ENCODE measurements at regions not wholly inside any gene's neighbourhood (a gene's known extent, or its start where the extent isn't known, plus 50 kb on each side); places are given as distances from the start of the nearest gene placed in this dataset.
"Not testable (repeated sequence)": the region's sequence is repeated elsewhere in the genome, so short reads cannot be mapped to it uniquely, and the experiment has no call there.

- not testable (repeated sequence) for DNase-seq; H3K36me3 Mint-ChIP-seq (ENCODE audit: insufficient read depth); H3K4me1 Mint-ChIP-seq (ENCODE audit: low read depth); ATAC-seq; H3K27me3 Mint-ChIP-seq (ENCODE audit: low read depth); H3K4me3 Mint-ChIP-seq; H3K9me3 Mint-ChIP-seq
These were observed 226.0 kb downstream of the LIPI start for GRCh38 chr21:13984728-13985127.

DNA sequence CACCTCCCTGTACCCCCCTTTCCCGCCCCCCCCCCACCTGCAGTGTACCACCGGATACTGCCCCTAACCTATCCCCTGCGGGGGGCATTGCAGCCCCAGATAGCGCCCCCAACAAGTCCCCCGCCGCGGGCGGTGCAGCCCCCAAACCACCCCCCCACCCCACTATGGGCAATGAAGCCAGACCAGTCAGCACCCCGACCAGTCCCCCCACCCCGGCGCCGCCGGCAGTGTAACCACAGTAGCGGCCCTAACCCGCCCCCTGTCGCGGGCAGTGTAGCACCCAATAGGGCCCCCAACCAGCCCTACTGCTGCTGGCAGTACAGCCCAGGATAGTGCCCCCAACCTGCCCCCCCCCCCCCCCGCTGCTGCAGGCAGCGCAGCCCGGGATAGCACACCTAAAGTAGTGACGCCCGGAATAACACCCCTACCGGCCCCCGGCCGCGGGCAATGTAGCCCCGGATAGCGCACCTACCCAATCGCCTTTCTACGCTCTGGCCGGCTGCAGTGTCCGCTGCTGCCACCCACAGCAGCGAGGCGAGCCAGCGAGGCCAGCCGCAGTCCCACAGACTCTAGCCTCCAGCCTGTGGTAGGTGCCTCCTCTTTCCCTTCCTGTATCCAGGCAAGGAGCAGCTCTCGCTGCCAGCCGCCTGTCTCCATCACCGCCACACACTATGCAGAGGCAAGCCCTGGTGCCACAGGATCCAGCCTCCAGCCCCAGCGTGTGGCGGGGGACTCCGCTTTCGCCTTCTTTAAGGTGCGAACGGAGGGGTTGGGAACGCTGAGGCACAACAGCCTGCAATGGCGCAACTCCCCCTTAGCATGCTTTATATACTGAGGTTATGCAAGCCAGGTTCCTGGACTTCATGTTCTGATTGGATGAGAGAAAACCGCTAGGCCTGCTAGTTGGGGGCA is 229.3 kb downstream of the LIPI start:
- H3K4me3 Mint-ChIP-seq; H3K4me1 Mint-ChIP-seq (ENCODE audit: low read depth); ATAC-seq; H3K36me3 Mint-ChIP-seq (ENCODE audit: insufficient read depth); H3K9me3 Mint-ChIP-seq; DNase-seq; H3K27me3 Mint-ChIP-seq (ENCODE audit: low read depth): not testable (repeated sequence)

GRCh38 chr21:13980115-13980662 is 230.6 kb downstream of the LIPI start:
- ATAC-seq: peak; percentile 85 to 92
- DNase-seq: peak; percentile 53
- not testable (repeated sequence) for H3K36me3 Mint-ChIP-seq (ENCODE audit: insufficient read depth); H3K4me1 Mint-ChIP-seq (ENCODE audit: low read depth); H3K9me3 Mint-ChIP-seq; H3K27me3 Mint-ChIP-seq (ENCODE audit: low read depth)
- peak overlapping the region; percentile 51 for H3K4me3 Mint-ChIP-seq

GRCh38 chr21:13979608-13980007 is 231.1 kb downstream of the LIPI start:
- not testable (repeated sequence) for H3K27me3 Mint-ChIP-seq (ENCODE audit: low read depth); H3K9me3 Mint-ChIP-seq; H3K36me3 Mint-ChIP-seq (ENCODE audit: insufficient read depth); H3K4me1 Mint-ChIP-seq (ENCODE audit: low read depth); DNase-seq
- peak; percentile 28 to 30 for ATAC-seq
- peak overlapping the region; percentile 51 for H3K4me3 Mint-ChIP-seq

DNA sequence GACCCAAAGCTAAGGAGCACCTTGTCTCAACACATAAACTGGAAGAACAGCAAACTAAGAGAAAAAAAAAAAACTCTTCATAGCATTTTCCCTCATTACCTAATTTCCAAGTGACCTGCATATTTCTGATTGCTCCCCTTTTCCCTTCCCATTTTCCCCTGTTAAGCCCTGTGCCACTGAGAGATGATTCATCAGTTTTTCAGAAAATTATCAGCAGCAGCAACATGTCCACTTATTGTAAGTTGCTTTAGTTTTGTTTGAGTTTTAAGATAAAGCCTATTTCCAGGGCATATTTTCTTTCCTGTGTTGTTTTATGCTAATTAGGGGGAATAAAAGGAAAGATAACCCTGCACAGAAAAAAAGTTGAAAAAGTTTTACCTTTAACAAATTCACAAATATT is 236.2 kb downstream of the LIPI start:
- ATAC-seq; H3K4me3 Mint-ChIP-seq; DNase-seq; H3K4me1 Mint-ChIP-seq (ENCODE audit: low read depth); H3K9me3 Mint-ChIP-seq; H3K36me3 Mint-ChIP-seq (ENCODE audit: insufficient read depth); H3K27me3 Mint-ChIP-seq (ENCODE audit: low read depth): not testable (repeated sequence)

GRCh38 chr21:13969853-13970252 is 240.9 kb downstream of the LIPI start:
- ATAC-seq; H3K9me3 Mint-ChIP-seq; H3K27me3 Mint-ChIP-seq (ENCODE audit: low read depth); H3K36me3 Mint-ChIP-seq (ENCODE audit: insufficient read depth); DNase-seq; H3K4me3 Mint-ChIP-seq; H3K4me1 Mint-ChIP-seq (ENCODE audit: low read depth): not testable (repeated sequence)

DNA sequence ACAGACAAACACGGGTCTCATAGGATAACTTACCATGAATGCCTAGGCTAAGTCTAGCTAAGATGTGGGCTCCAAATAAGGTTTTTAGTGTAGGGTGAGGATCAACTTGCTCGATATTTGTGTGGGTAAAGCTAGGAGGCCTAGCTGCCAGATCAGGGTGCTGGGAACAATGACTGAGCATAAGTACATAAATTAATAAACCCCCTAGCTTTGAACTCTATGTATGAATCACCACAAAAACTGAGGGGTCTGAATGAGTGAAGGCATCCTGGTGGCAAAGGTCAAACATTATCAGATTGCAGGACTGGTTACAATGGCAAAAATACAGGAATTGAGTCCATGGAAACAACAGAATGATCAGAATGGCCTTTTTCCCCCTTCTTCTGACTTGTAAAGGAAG is 241.8 kb downstream of the LIPI start:
- not testable (repeated sequence) for ATAC-seq; H3K4me3 Mint-ChIP-seq; H3K4me1 Mint-ChIP-seq (ENCODE audit: low read depth); H3K9me3 Mint-ChIP-seq; H3K27me3 Mint-ChIP-seq (ENCODE audit: low read depth); H3K36me3 Mint-ChIP-seq (ENCODE audit: insufficient read depth); DNase-seq

GRCh38 chr21:13963259-13963658 is 247.5 kb downstream of the LIPI start:
- not testable (repeated sequence) for H3K27me3 Mint-ChIP-seq (ENCODE audit: low read depth); ATAC-seq; H3K4me1 Mint-ChIP-seq (ENCODE audit: low read depth); H3K36me3 Mint-ChIP-seq (ENCODE audit: insufficient read depth); DNase-seq; H3K4me3 Mint-ChIP-seq; H3K9me3 Mint-ChIP-seq

GRCh38 chr21:13937236-13937635 is 273.5 kb downstream of the LIPI start:
- DNase-seq (no peak), ATAC-seq (no peak)
- H3K27me3 Mint-ChIP-seq (ENCODE audit: low read depth): no peaks in the 10 kb centered on the region
- no peaks in the 10 kb centered on the region for H3K9me3 Mint-ChIP-seq
- H3K4me1 Mint-ChIP-seq (ENCODE audit: low read depth): no peaks in the 10 kb centered on the region
- no peak overlapping the region for H3K4me3 Mint-ChIP-seq
- no peaks in the 10 kb centered on the region for H3K36me3 Mint-ChIP-seq (ENCODE audit: insufficient read depth)

DNA sequence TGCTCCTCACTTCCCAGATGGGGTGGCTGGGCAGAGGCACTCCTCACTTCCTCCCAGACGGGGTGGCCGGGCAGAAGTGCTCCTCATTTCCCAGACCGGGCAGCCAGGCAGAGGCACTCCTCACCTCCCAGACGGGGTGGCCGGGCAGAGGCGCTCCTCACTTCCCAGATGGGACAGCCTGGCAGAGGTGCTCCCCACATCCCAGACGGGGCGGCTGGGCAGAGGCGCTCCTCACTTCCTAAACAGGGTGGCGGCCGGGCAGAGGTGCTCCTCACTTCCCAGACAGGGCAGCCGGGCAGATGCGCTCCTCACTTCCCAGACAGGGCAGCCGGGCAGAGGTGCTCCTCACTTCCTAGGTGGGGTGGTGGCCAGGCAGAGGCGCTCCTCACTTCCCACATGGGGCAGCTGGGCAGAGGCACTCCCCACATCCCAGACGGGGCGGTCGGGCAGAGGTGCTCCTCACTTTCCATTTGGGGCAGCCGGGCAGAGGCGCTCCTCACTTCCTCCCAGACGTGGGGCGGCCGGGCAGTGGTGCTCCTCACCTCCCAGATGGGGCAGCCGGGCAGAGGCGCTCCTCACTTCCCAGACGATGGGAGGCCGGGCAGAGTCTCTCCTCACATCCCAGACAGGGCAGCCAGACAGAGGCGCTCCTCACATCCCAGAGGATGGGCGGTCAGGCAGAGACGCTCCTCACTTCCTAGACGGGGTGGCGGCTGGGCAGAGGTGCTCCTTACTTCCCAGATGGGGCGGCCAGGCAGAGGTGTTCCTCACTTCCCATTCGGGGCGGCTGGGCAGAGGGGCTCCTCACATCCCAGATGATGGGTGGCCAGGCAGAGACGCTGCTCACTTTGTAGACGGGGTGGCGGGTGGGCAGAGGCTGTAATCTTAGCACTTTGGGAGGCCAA is 274.5 kb downstream of the LIPI start:
- H3K9me3 Mint-ChIP-seq; H3K4me3 Mint-ChIP-seq; H3K4me1 Mint-ChIP-seq (ENCODE audit: low read depth); DNase-seq; H3K27me3 Mint-ChIP-seq (ENCODE audit: low read depth); ATAC-seq; H3K36me3 Mint-ChIP-seq (ENCODE audit: insufficient read depth): not testable (repeated sequence)

DNA sequence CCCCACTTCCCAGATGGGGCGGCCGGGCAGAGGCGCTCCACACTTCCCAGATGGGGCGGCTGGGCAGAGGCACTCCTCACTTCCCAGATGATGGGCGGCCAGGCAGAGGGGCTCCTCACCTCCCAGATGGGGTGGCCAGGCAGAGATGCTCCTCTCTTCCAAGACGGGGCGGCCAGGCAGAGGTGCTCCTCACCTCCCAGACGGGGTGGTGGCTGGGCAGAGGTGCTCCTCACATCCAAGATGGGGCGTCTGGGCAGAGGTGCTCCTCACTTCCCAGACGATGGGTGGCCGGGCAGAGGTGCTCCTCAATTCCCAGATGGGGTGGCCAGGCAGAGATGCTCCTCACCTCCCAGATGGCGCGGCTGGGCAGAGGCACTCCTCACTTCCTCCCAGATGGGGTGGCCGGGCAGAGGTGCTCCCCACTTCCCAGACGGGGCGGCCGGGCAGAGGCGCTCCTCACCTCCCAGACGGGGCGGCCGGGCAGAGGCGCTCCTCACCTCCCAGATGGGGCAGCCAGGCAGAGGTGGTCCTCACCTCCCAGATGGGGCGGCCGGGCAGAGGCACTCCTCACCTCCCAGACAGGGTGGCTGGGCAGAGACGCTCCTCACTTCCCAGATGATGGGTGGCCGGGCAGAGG is 275.2 kb downstream of the LIPI start:
- not testable (repeated sequence) for H3K36me3 Mint-ChIP-seq (ENCODE audit: insufficient read depth); DNase-seq; H3K4me1 Mint-ChIP-seq (ENCODE audit: low read depth); H3K27me3 Mint-ChIP-seq (ENCODE audit: low read depth); H3K4me3 Mint-ChIP-seq; ATAC-seq; H3K9me3 Mint-ChIP-seq

DNA sequence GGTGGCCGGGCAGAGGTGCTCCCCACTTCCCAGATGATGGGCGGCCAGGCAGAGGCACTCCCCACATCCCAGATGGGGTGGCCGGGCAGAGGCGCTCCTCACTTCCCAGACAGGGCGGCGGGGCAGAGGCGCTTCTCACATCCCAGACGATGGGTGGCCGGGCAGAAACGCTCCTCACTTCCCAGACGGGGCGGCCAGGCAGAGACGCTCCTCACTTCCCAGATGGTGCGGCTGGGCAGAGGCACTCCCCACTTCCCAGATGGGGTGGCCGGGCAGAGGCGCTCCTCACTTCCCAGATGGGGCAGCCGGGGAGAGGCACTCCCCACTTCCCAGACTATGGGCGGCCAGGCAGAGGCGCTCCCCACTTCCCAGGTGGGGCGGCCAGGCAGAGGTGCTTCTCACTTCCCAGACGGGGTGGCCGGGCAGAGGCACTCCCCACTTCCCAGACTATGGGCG is 275.8 kb downstream of the LIPI start:
- H3K36me3 Mint-ChIP-seq (ENCODE audit: insufficient read depth); H3K4me3 Mint-ChIP-seq; ATAC-seq; H3K9me3 Mint-ChIP-seq; H3K27me3 Mint-ChIP-seq (ENCODE audit: low read depth); H3K4me1 Mint-ChIP-seq (ENCODE audit: low read depth); DNase-seq: not testable (repeated sequence)

DNA sequence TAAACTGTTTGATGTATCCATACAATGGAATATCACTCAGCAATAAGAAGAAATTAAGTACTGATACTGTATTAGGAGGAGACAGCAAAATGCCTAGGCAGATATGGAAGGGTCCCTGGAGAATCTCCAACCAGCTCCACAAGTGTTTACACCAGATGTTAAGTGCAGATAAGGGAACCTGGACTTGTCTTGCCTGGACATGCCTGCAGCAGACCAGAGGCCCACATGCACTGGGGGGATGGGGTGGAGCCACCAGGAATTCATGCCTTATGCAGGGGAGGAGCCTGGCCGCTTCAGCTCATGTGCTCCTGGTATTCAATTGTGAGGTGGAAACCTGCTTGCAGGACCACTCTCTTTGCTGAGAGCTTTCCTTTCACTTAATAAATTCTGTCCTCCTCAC is 287.6 kb downstream of the LIPI start:
- not testable (repeated sequence) for H3K4me3 Mint-ChIP-seq; H3K36me3 Mint-ChIP-seq (ENCODE audit: insufficient read depth); H3K9me3 Mint-ChIP-seq; DNase-seq; H3K4me1 Mint-ChIP-seq (ENCODE audit: low read depth); ATAC-seq; H3K27me3 Mint-ChIP-seq (ENCODE audit: low read depth)

- H3K36me3 Mint-ChIP-seq (ENCODE audit: insufficient read depth); ATAC-seq; H3K9me3 Mint-ChIP-seq; H3K4me3 Mint-ChIP-seq; H3K27me3 Mint-ChIP-seq (ENCODE audit: low read depth); DNase-seq; H3K4me1 Mint-ChIP-seq (ENCODE audit: low read depth): not testable (repeated sequence)
These were observed 289.3 kb downstream of the LIPI start for GRCh38 chr21:13921455-13921854.

All from activated T-cell treated with anti-CD3 and anti-CD28 coated beads, Interleukin-2, amount 50 U/mL, for 4 hours (primary cell).